ENCODE measurements at regions not wholly inside any gene's neighbourhood (a gene's known extent, or its start where the extent isn't known, plus 50 kb on each side); places are given as distances from the start of the nearest gene placed in this dataset.
"Not testable (repeated sequence)": the region's sequence is repeated elsewhere in the genome, so short reads cannot be mapped to it uniquely, and the experiment has no call there.

GRCh38 chr17:16868616-16869015 is 103.3 kb downstream of the TNFRSF13B start:
- TF ChIP-seq POLR2AphosphoS5 (IDR thresholded peaks at IDR 0.05; ENCODE audit: insufficient read depth, low read depth, low read length); CTCF (IDR thresholded peaks at IDR 0.05; ENCODE audit: extremely low read depth in 1 of 2, insufficient read depth in 1 of 2, low read depth in 1 of 2, low read length in 2 of 2); POLR2A (IDR thresholded peaks at IDR 0.05; ENCODE audit: low read depth, low read length): not testable (repeated sequence)

All from endothelial cell of umbilical vein (primary cell).